ENCODE measurements at regions not wholly inside any gene's neighbourhood (a gene's known extent, or its start where the extent isn't known, plus 50 kb on each side); places are given as distances from the start of the nearest gene placed in this dataset.
"Not testable (repeated sequence)": the region's sequence is repeated elsewhere in the genome, so short reads cannot be mapped to it uniquely, and the experiment has no call there.

- Mint-ChIP-seq H3K4me1 (ENCODE audit: unreplicated experiment) (no peaks in the 10 kb centered on the region), H3K9me3 (ENCODE audit: unreplicated experiment) (no peaks in the 10 kb centered on the region), H3K36me3 (ENCODE audit: unreplicated experiment) (no peaks in the 10 kb centered on the region), H3K27me3 (ENCODE audit: unreplicated experiment) (peaks cover 2% of the 10 kb centered on the region), H3K4me3 (ENCODE audit: unreplicated experiment) (no peak overlapping the region), H3K27ac (ENCODE audit: unreplicated experiment) (no peak overlapping the region)
- TF ChIP-seq CTCF (IDR thresholded peaks at IDR 0.05), result no peak
- DNase-seq (ENCODE audit: extremely low spot score, unreplicated experiment), result no peak
Measured at GRCh38 chr1:76725864-76726619, 141.2 kb upstream of the ST6GALNAC5 start.

GRCh38 chr1:76727520-76727919, 139.8 kb upstream of the ST6GALNAC5 start:
- Mint-ChIP-seq H3K27ac (ENCODE audit: unreplicated experiment) (no peak overlapping the region), H3K4me3 (ENCODE audit: unreplicated experiment) (no peak overlapping the region), H3K9me3 (ENCODE audit: unreplicated experiment) (no peaks in the 10 kb centered on the region), H3K27me3 (ENCODE audit: unreplicated experiment) (peaks cover 8% of the 10 kb centered on the region), H3K4me1 (ENCODE audit: unreplicated experiment) (no peaks in the 10 kb centered on the region), H3K36me3 (ENCODE audit: unreplicated experiment) (no peaks in the 10 kb centered on the region)
- no peak for TF ChIP-seq CTCF (IDR thresholded peaks at IDR 0.05)
- no peak for DNase-seq (ENCODE audit: extremely low spot score, unreplicated experiment)

- Mint-ChIP-seq H3K4me3 (ENCODE audit: unreplicated experiment) (no peak overlapping the region), H3K4me1 (ENCODE audit: unreplicated experiment) (no peaks in the 10 kb centered on the region), H3K9me3 (ENCODE audit: unreplicated experiment) (no peaks in the 10 kb centered on the region), H3K27ac (ENCODE audit: unreplicated experiment) (no peak overlapping the region), H3K36me3 (ENCODE audit: unreplicated experiment) (no peaks in the 10 kb centered on the region), H3K27me3 (ENCODE audit: unreplicated experiment) (peaks cover 8% of the 10 kb centered on the region)
- TF ChIP-seq CTCF (IDR thresholded peaks at IDR 0.05), result no peak
- no peak for DNase-seq (ENCODE audit: extremely low spot score, unreplicated experiment)
Measured at GRCh38 chr1:76729142-76729541, 138.1 kb upstream of the ST6GALNAC5 start.

- no peak for TF ChIP-seq CTCF (IDR thresholded peaks at IDR 0.05)
- H3K4me3 Mint-ChIP-seq (ENCODE audit: unreplicated experiment), result no peak overlapping the region
- no peaks in the 10 kb centered on the region for H3K9me3 Mint-ChIP-seq (ENCODE audit: unreplicated experiment)
- no peaks in the 10 kb centered on the region for H3K4me1 Mint-ChIP-seq (ENCODE audit: unreplicated experiment)
- H3K27me3 Mint-ChIP-seq (ENCODE audit: unreplicated experiment), result peaks cover 8% of the 10 kb centered on the region
- DNase-seq (ENCODE audit: extremely low spot score, unreplicated experiment), result no peak
- H3K27ac Mint-ChIP-seq (ENCODE audit: unreplicated experiment), result no peak overlapping the region
- no peaks in the 10 kb centered on the region for H3K36me3 Mint-ChIP-seq (ENCODE audit: unreplicated experiment)
Measured at GRCh38 chr1:76730027-76730426, 137.3 kb upstream of the ST6GALNAC5 start.

- peaks cover 19% of the 10 kb centered on the region for H3K27me3 Mint-ChIP-seq (ENCODE audit: unreplicated experiment)
- H3K36me3 Mint-ChIP-seq (ENCODE audit: unreplicated experiment); H3K27ac Mint-ChIP-seq (ENCODE audit: unreplicated experiment); H3K4me1 Mint-ChIP-seq (ENCODE audit: unreplicated experiment); DNase-seq (ENCODE audit: extremely low spot score, unreplicated experiment); H3K4me3 Mint-ChIP-seq (ENCODE audit: unreplicated experiment): not testable (repeated sequence)
- peaks cover 20% of the 10 kb centered on the region for H3K9me3 Mint-ChIP-seq (ENCODE audit: unreplicated experiment)
Measured at GRCh38 chr1:76738355-76738754, 128.9 kb upstream of the ST6GALNAC5 start.

- not testable (repeated sequence) for H3K4me1 Mint-ChIP-seq (ENCODE audit: unreplicated experiment); DNase-seq (ENCODE audit: extremely low spot score, unreplicated experiment); H3K36me3 Mint-ChIP-seq (ENCODE audit: unreplicated experiment); H3K27ac Mint-ChIP-seq (ENCODE audit: unreplicated experiment); H3K4me3 Mint-ChIP-seq (ENCODE audit: unreplicated experiment)
- Mint-ChIP-seq H3K27me3 (ENCODE audit: unreplicated experiment) (peaks cover 19% of the 10 kb centered on the region), H3K9me3 (ENCODE audit: unreplicated experiment) (peaks cover 27% of the 10 kb centered on the region)
Measured at GRCh38 chr1:76740956-76741355, 126.3 kb upstream of the ST6GALNAC5 start.

Measured in osteocyte (in vitro differentiated cells).